Activated B cell treated with CpG ODN at 0.5 μM for 24 hours (primary cell): ENCODE measurements at regions not wholly inside any gene's neighbourhood (a gene's known extent, or its start where the extent isn't known, plus 50 kb on each side); places are given as distances from the start of the nearest gene placed in this dataset.

ENCODE experiments used
- ATAC-seq: fragments of 200-7000 bp; cut with Tn5 transposase; one replicate; pipeline ENCODE4 v1.10.0; 2021; ENCODE audit warnings: low read depth, mild to moderate bottlenecking, moderate library complexity
- CTCF ChIA-PET: fragments of 350-600 bp; sonication (Branson Sonifier 250); formaldehyde crosslinking; loops from one replicate; lab custom pipeline; 2021; ENCODE audit warnings: antibody characterized with exemption; lab: Charles Lee
- POLR2A ChIA-PET: fragments of 350-600 bp; sonication (Branson Sonifier 250); formaldehyde crosslinking; loops from one replicate; lab custom pipeline; 2021; ENCODE audit warnings: antibody characterized with exemption; lab: Charles Lee
- DNase-seq: peaks from one replicate; pipeline ENCODE4 v3.0.0; 2022
- H3K27ac Mint-ChIP-seq: one replicate; pipeline ENCODE4 v1.8.0; 2020; ENCODE audit warnings: mixed read lengths
- H3K27me3 Mint-ChIP-seq: one replicate; pipeline ENCODE4 v1.8.0; 2021; ENCODE audit warnings: mixed read lengths
- H3K36me3 Mint-ChIP-seq: one replicate; pipeline ENCODE4 v1.8.0; 2021; ENCODE audit warnings: low read depth, mixed read lengths
- H3K4me1 Mint-ChIP-seq: one replicate; pipeline ENCODE4 v1.8.0; 2021; ENCODE audit warnings: mixed read lengths
- H3K4me3 Mint-ChIP-seq: one replicate; pipeline ENCODE4 v1.8.0; 2020; ENCODE audit warnings: mild to moderate bottlenecking, mixed read lengths
- H3K9me3 Mint-ChIP-seq: one replicate; pipeline ENCODE4 v1.8.0; 2020; ENCODE audit warnings: mixed read lengths
- intact Hi-C: fragments of 100-400 bp; cut with micrococcal nuclease; formaldehyde crosslinking; loops from one replicate; pipeline ENCODE4 v1.15.1; 2024
- TF ChIP-seq, protein P1 (sequence below): fragments of 200-600 bp; IDR thresholded peaks from one replicate; pipeline ENCODE4 v1.8.0; 2022; ENCODE audit warnings: antibody characterized with exemption, mild to moderate bottlenecking

DNA sequence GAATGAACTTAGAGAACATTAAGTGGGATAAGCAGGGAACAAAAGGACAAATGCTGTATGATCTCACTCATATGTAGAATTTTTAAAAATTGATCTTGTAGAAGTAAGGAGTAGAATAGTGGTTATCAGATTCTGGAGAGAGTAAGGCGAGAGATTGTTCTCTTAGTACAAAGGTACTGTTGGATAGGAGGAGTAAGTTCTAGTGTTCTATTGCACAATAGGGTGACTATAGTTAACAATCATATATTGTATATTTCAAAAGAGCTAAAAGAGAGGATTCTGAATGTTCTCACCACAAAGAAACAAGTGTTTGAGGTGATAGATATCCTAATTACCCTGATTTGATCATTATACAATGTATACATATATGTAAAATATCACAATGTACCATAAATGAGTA lies 735.9 kb downstream of the NCAM2 start:
- POLR2A ChIA-PET = no interaction called here
- Mint-ChIP-seq H3K36me3 (no peaks in the 10 kb centered on the region), H3K27me3 (no peaks in the 10 kb centered on the region), H3K9me3 (peaks cover 4% of the 10 kb centered on the region), H3K27ac (no peak overlapping the region), H3K4me3 (no peak overlapping the region), H3K4me1 (no peaks in the 10 kb centered on the region)
- DNase-seq (no peak), ATAC-seq (no peak)
- intact Hi-C loops = no loop called here
- TF ChIP-seq, protein P1, sequence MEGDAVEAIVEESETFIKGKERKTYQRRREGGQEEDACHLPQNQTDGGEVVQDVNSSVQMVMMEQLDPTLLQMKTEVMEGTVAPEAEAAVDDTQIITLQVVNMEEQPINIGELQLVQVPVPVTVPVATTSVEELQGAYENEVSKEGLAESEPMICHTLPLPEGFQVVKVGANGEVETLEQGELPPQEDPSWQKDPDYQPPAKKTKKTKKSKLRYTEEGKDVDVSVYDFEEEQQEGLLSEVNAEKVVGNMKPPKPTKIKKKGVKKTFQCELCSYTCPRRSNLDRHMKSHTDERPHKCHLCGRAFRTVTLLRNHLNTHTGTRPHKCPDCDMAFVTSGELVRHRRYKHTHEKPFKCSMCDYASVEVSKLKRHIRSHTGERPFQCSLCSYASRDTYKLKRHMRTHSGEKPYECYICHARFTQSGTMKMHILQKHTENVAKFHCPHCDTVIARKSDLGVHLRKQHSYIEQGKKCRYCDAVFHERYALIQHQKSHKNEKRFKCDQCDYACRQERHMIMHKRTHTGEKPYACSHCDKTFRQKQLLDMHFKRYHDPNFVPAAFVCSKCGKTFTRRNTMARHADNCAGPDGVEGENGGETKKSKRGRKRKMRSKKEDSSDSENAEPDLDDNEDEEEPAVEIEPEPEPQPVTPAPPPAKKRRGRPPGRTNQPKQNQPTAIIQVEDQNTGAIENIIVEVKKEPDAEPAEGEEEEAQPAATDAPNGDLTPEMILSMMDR = no peak
- CTCF ChIA-PET = no interaction called here

DNA sequence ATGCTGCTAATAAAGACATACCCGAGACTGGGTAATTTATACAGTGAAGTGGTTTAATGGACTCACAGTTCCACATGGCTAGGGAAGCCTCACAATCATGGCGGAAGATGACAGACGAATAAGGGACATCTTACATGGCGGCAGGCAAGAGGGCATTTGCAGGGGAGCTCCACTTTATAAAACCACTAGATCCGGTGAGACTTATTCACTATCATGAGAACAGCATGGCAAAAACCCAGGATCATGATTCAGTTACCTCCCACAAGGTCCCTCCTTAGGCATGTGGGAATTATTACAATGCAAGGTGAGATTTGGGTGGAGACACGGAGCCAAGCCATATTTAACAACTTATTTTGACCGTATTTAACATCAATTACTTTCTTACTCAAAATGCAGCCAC lies 739.0 kb downstream of the NCAM2 start:
- ChIA-PET POLR2A (no interaction called here), CTCF (no interaction called here)
- Mint-ChIP-seq H3K9me3 (no peaks in the 10 kb centered on the region), H3K36me3 (no peaks in the 10 kb centered on the region), H3K4me1 (no peaks in the 10 kb centered on the region), H3K27ac (no peak overlapping the region), H3K4me3 (no peak overlapping the region), H3K27me3 (no peaks in the 10 kb centered on the region)
- ATAC-seq (no peak), DNase-seq (no peak)
- intact Hi-C loops = no loop called here
- TF ChIP-seq, protein P1 = no peak

DNA sequence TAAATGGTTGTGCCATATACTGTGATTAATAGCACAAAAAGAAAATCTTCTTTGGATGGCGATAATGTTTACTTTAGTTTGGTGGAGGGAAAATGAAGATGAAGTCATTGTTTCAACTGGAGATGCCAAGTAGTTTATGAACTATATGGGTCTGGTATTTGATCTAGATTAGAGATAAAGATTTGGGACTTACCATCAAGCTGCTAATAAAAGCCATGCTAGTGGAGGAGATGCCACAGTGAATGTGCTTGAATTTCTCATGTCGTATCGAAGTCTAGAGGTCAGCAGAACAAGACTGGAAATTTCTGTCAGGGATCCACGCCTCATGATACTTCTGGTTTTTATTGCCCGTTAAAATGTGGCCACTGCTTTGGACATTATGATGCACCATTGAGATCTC lies 742.0 kb downstream of the NCAM2 start:
- no peak for ATAC-seq
- Mint-ChIP-seq H3K4me3 (no peak overlapping the region), H3K27ac (no peak overlapping the region), H3K9me3 (peaks cover 4% of the 10 kb centered on the region), H3K4me1 (no peaks in the 10 kb centered on the region), H3K27me3 (no peaks in the 10 kb centered on the region), H3K36me3 (no peaks in the 10 kb centered on the region)
- intact Hi-C loops = no loop called here
- POLR2A ChIA-PET = no interaction called here
- TF ChIP-seq, protein P1 = no peak
- no peak for DNase-seq
- CTCF ChIA-PET = no interaction called here

DNA sequence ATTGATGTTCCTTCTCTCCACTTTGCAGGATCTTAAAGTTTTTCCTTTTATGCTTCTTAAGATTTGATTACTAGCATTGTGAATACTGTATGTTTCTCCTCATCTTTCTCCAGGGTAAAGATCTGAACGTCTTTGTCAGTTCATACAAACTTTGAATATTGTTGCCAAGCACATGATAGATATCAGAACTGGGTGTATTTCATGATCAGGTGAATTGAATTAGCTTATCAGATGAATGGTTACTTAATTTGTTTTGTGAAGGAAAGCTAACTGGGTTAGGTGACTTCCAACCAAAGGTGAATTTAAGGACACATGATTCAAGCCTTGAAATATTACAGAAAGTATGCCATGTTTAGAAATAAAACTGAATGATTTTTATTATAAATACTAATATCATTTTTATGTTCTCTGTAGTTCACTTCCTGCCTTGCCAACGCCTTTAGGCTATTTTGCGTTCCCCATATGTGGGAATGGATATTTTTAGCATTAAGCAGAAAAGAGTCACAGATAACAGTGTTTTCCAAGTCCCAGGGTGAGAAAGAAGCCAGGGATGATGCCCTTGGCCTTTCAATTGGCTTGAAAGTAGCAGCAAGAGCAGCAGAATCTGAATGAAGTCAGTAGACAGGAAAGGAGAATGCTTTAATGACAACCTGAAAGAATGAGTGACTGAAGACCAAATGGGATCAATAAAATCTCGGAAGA lies 752.1 kb downstream of the NCAM2 start:
- intact Hi-C loops = no loop called here
- TF ChIP-seq, protein P1 = no peak
- no peak for ATAC-seq
- no peak for DNase-seq
- Mint-ChIP-seq H3K9me3 (peaks cover 2% of the 10 kb centered on the region), H3K27me3 (no peaks in the 10 kb centered on the region), H3K27ac (no peak overlapping the region), H3K4me1 (no peaks in the 10 kb centered on the region), H3K36me3 (no peaks in the 10 kb centered on the region), H3K4me3 (no peak overlapping the region)
- ChIA-PET CTCF (no interaction called here), POLR2A (no interaction called here)

DNA sequence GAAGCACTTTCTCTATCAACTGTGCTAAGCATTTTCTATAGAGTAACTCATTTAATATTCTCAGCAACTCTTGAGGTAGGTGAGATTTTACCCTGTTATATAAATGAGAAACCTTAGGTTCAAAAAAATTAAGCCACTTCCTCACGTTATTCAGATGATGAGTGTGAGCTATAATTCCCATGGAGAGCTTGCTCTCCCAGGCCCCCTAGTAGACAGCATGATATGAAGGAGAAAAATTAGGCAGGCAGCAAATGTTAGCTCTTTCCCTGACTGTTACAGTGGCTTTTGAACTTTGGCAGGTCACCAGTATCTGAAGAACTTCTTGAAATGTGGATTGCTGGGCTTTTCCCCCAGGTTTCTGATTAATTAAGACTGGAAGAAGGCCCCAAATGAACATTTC lies 753.1 kb downstream of the NCAM2 start:
- TF ChIP-seq, protein P1 = no peak
- no peaks in the 10 kb centered on the region for H3K9me3 Mint-ChIP-seq
- ChIA-PET CTCF (no interaction called here), POLR2A (no interaction called here)
- H3K36me3 Mint-ChIP-seq = no peaks in the 10 kb centered on the region
- ATAC-seq (no peak), DNase-seq (no peak)
- intact Hi-C loops = no loop called here
- H3K4me3 Mint-ChIP-seq = no peak overlapping the region
- H3K27ac Mint-ChIP-seq = no peak overlapping the region
- H3K27me3 Mint-ChIP-seq = no peaks in the 10 kb centered on the region
- H3K4me1 Mint-ChIP-seq = no peaks in the 10 kb centered on the region
